ENCODE measurements at regions not wholly inside any gene's neighbourhood (a gene's known extent, or its start where the extent isn't known, plus 50 kb on each side); places are given as distances from the start of the nearest gene placed in this dataset.
"Not testable (repeated sequence)": the region's sequence is repeated elsewhere in the genome, so short reads cannot be mapped to it uniquely, and the experiment has no call there.

DNA sequence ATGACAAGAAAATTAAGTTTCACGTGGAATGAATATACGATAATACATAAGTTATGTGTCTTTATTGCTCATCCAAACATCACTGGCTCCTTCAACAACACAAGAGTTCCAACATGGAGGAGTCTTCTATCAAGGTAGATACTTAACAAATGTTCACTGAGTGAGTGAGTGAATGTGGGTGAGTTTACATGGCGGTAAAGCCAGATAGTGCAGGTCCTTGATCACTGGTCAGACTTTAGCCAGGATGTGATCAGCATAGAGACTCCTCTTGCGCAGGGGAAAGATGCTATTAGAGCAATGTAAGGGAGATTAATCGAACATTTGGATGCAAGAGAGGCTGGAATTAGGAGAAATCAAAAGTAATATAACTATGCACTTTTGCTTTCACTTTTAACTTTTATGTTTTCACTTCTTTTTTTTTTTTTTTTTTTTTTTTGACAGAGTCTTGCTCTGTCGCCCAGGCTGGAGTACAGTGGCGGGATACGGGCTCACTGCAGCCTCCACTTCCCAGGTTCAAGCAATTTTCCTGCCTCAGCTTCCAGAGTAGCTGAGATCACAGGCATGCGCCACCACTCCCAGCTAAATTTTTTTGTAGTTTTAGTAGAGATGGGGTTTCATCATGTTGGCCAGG lies 249.0 kb upstream of the ID2 start:
- DNase-seq (no peak), ATAC-seq (no peak)

DNA sequence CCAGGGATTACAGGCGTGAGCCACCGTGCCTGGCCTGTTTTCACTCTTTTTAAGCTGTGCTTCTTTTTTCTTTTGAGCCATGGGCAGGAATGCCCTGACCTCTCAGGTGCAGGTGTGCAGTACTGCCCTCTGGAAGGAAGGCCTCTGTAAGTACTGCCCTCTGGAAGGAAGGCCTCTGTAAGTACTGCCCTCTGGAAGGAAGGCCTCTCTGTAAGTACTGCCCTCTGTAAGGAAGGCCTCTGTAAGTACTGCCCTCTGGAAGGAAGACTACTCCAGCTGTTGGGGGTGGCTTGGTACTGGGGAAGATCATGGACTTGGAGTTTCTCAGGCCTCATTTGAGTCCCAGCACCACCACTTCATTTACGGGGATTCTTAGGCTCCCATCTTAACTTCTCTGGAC lies 248.5 kb upstream of the ID2 start:
- DNase-seq (no peak), ATAC-seq (no peak)

- DNase-seq (no peak), ATAC-seq (no peak)
Observed at GRCh38 chr2:8435608-8436007, 246.2 kb upstream of the ID2 start.

DNA sequence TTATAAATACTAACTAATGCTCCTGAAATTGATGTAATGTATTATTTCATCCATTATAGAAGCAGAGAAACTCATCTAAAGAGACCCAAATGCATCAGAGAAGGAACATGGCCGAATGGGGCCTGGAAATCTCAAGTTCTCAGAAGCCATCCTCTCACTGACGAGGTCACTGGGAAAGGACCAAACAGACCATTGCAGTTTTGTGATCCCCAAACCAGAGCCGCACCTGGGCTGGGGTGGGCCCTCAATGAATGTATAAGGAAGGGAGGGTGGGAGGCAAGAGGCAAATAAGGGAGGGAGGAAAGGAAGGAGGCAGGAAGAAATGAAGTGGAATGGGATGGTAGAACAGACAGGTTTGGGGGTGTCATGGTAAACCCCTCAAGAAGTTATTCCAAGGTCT lies 245.3 kb upstream of the ID2 start:
- no peak for ATAC-seq
- DNase-seq: no peak

GRCh38 chr2:8437228-8437948 lies 244.5 kb upstream of the ID2 start:
- no peak for ATAC-seq
- DNase-seq: no peak

DNA sequence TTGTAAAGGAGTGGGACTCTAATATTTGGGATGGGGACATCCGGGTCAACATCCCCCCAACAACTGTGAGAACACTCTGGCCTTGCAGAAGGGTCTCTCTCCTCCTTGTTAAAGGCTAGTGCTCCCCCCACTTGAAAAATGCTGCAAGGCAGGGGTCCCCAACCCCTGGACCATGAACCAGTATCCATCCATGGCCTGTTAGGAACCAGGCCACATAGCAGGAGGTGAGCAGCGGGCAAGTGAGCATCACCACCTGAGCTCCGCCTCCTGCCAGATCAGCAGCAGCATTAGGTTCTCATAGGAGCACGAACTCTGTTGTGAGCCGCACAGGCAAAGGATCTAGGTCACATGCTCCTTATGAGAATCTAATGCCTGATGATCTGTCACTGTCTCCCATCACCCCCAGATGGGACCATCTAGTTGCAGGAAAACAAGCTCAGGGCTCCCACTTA lies 243.9 kb upstream of the ID2 start:
- DNase-seq (no peak), ATAC-seq (no peak)

- ATAC-seq (peak; percentile 23), DNase-seq (no peak)
Observed at GRCh38 chr2:8438476-8438875, 243.4 kb upstream of the ID2 start.

GRCh38 chr2:8438996-8439395 lies 242.9 kb upstream of the ID2 start:
- no peak for ATAC-seq
- DNase-seq: no peak

GRCh38 chr2:8440029-8440778 lies 241.7 kb upstream of the ID2 start:
- no peak for ATAC-seq
- DNase-seq: no peak

DNA sequence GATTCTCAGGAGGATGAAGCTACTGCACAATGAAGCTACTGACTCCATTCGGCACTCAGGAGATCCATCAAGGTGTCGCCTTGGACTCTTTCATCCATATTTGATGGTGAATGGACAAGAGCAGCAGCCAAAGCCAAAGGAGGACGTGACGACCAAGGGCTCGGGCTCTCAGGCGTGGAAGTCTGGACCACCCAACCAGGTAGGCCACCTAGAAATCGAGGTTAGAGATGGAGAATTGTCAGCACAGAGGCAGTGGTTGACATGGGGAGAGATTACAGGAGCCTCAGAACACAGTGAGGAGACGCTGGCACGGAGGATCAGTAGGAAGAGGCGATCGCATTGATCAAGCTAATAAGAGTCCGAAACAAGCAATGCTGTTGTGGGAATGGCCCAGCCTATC lies 240.5 kb upstream of the ID2 start:
- no peak for ATAC-seq

GRCh38 chr2:8441986-8442385 lies 239.9 kb upstream of the ID2 start:
- no peak for ATAC-seq
- DNase-seq: no peak

More for the DNA sequence above, 240.5 kb upstream of the ID2 start:
- DNase-seq: no peak

DNA sequence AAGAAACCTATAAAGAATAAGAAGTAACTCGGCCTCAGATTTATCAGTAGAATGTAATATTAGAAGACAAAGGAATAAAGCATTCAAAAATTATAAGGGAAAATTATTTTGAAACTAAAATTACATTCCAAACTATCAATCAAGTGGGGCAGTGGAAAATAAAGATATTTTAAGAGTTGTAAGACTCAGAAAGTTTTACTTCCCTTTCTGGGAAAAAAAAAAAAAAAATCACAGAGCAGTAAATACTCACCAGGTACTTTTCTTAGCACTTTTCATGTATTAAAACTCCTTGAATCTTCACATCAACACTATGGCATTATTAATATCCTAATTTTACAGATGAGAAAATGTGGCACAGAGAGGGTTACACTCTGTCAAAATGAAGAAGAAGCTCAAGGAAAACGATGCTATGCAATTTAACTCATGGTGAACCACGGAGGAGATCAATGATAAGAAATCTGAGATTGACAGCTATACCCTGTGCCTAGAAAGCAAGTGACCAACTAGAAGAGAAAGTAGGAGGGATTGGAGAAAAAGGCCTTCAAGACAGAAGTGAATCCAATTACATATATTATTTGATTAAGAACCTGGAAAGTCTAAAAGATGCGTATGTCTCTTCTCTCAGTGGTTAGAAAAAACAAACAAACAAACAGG lies 238.9 kb upstream of the ID2 start:
- ATAC-seq (no peak), DNase-seq (no peak)

- ATAC-seq: no peak
- DNase-seq: no peak
Observed at GRCh38 chr2:8445580-8445979, 236.3 kb upstream of the ID2 start.

DNA sequence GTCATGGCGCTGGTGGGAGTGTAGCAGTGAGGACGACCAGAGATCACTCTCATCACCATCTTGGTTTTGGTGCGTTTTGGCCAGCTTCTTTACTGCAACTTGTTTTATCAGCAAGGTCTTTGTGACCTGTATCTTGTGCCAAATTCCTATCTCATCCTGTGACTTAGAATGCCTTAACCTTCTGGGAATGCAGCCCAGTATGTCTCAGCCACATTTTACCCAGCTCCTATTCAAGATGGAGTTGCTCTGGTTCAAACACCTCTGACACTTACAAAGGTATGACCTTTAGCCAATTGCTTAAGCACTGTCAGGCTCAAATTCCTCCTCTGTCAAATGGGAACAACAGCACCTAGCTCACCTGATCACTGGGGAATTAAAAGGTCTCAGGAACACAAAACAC lies 235.1 kb upstream of the ID2 start:
- not testable (repeated sequence) for DNase-seq, ATAC-seq

GRCh38 chr2:8447610-8448221 lies 234.1 kb upstream of the ID2 start:
- DNase-seq: no peak

GRCh38 chr2:8448824-8449556 lies 232.9 kb upstream of the ID2 start:
- ATAC-seq: no peak
- no peak for DNase-seq

More at GRCh38 chr2:8447610-8448221, 234.1 kb upstream of the ID2 start:
- ATAC-seq: no peak

GRCh38 chr2:8451273-8451672 lies 230.6 kb upstream of the ID2 start:
- DNase-seq (no peak), ATAC-seq (no peak)

DNA sequence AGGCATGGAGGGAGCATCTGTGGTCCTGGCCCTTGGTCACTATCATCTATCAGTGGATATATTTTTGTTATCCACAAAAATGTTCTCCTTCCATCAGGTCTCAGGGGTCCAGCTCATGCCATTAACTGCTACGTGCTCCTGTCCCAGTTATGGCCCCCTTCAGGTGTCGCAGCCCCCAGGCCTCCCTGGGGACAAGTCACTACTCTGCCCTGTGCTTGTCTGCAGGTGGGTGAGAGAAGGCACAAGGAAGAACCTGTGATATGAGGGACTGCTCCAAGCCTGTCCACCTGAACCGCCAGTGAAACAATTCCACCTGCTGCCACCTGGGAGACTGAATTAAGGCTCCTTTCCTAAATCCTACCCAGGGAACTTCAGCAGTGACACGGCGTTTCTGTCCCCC lies 229.6 kb upstream of the ID2 start:
- no peak for ATAC-seq
- no peak for DNase-seq

DNA sequence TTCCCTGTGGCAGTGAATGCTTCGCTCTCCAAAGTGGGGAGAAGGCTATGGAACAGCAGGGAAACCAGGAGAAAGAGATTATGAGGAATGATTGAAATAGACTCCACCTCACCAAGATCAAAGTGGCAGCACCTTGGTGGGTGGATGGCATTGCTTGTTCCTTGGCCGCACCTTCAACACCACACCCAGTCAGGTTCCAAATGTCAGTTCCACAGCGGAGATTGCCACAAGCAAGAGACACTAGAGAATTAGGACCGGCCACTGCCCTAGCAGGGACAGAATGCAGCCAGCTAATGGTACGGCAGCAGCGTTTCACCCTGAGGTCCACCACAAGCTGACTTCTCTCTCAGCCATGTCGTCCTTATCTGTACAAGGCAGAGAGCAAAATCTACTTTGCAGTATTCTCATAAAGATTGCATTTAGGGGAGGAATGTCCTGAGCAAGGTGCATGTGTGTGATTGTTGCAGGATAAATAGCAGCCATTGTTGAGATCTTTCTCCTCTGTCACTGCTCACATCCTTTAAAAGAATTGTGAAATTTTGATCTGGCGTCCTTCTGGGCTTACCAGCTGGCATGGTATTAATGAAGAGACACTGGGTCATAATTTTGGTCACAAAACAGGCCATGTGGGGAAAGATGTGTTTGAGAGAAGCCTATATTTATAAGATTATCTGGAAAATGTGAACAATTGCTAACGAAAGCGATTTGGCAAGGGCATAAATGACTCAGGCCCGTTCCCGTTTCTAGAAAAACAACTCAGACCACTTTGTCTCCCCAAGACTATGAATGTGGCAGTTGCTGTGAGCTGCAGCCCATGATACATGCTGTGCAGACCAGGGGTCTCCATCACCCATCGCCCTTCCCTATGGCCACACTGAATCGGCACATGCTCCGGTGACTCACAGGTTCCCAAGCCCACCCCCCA lies 228.6 kb upstream of the ID2 start:
- ATAC-seq (peak; percentile 17), DNase-seq (no peak)

DNA sequence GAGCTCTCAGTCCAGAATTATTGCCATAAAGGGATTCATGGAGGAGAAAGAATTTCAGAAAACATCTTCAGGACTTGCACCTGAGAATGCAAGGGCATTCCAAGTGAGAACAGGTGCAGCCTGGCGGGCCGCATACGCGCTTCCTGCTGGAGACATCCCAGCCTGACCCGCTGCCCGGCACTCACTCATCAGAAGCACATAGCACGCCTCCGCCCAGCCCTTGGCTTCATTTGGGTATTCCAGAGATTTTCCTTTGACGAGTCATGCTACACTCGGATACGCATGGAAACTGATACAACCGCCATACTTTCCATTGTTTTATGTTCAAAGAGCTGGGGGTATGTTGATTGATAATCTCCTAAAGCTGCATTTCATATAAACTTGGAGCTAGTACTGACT lies 228.0 kb upstream of the ID2 start:
- ATAC-seq (no peak), DNase-seq (no peak)

- ATAC-seq (no peak), DNase-seq (no peak)
Observed at GRCh38 chr2:8454797-8455196, 227.1 kb upstream of the ID2 start.
